ENCODE measurements at regions not wholly inside any gene's neighbourhood (a gene's known extent, or its start where the extent isn't known, plus 50 kb on each side); places are given as distances from the start of the nearest gene placed in this dataset.

DNA sequence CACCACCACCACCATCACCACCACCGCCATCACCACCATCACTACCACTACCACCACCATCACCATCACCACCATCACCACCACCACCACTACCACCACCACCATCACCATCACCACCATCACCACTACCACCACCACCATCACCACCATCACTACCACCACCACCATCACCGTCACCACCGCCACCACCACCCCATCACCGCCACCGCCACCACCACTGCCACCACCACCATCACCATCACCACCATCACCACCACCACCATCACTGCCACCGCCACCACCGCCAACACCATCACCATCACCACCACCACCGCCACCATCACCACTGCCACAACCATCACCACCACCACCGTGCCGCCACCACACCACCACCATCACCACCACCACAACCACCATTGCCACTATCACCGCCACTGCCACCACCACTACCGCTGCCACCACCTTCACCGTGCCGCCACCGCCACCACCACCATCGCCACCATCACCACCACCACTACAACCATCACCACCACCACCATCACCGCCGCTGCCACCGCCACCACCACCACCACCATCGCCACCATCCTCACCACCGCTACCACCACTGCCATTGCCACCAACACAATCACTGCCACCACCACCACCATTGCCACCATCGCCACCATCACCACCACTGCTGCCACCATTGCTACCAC, 1511.3 kb upstream of the AGA start:
- TF ChIP-seq, protein P1, sequence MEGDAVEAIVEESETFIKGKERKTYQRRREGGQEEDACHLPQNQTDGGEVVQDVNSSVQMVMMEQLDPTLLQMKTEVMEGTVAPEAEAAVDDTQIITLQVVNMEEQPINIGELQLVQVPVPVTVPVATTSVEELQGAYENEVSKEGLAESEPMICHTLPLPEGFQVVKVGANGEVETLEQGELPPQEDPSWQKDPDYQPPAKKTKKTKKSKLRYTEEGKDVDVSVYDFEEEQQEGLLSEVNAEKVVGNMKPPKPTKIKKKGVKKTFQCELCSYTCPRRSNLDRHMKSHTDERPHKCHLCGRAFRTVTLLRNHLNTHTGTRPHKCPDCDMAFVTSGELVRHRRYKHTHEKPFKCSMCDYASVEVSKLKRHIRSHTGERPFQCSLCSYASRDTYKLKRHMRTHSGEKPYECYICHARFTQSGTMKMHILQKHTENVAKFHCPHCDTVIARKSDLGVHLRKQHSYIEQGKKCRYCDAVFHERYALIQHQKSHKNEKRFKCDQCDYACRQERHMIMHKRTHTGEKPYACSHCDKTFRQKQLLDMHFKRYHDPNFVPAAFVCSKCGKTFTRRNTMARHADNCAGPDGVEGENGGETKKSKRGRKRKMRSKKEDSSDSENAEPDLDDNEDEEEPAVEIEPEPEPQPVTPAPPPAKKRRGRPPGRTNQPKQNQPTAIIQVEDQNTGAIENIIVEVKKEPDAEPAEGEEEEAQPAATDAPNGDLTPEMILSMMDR (IDR thresholded peaks at IDR 0.05; ENCODE audit: low read length) = no peak
- TF ChIP-seq EZH2phosphoT487 (IDR thresholded peaks at IDR 0.05; ENCODE audit: low read length) (no peak), EZH2 (optimal IDR thresholded peaks at IDR 0.05; ENCODE audit: low read depth, low read length) (no peak)

Measured in MM.1S (cell line).